Keratinocyte (primary cell): ENCODE measurements at regions not wholly inside any gene's neighbourhood (a gene's known extent, or its start where the extent isn't known, plus 50 kb on each side); places are given as distances from the start of the nearest gene placed in this dataset.
"Not testable (repeated sequence)": the region's sequence is repeated elsewhere in the genome, so short reads cannot be mapped to it uniquely, and the experiment has no call there.

ENCODE experiments used
- DNase-seq: peaks from one replicate; pipeline ENCODE4 v3.0.0-alpha.2; 2011; ENCODE audit warnings: low read depth, missing footprints, low spot score
- FAIRE-seq: peaks from 2 replicates; lab custom pipeline; 2011; peaks lifted over from hg19 to GRCh38; lab: Jason Lieb, UNC
- H2AFZ ChIP-seq: 2 replicates; pipeline ENCODE4 v1.6.0; 2012; ENCODE audit warnings: low read length, control low read depth, inconsistent platforms; ENCODE audit not compliant: control insufficient read depth
- H3K27ac ChIP-seq: 2 replicates; pipeline ENCODE4 v1.5.1; 2011; ENCODE audit warnings: low read length; ENCODE audit not compliant: control insufficient read depth, insufficient read depth
- H3K27me3 ChIP-seq: 3 replicates; pipeline ENCODE4 v1.6.0; 2011; ENCODE audit warnings: low read length; ENCODE audit not compliant: control insufficient read depth, insufficient read depth; ENCODE audit errors: extremely low read depth
- H3K36me3 ChIP-seq, 2 experiments: 2 replicates in 1 of 2; 3 replicates in 1 of 2; pipeline ENCODE4 v1.5.1; 2011; ENCODE audit warnings: low read length in 2 of 2, mild to moderate bottlenecking in 1 of 2; ENCODE audit not compliant: control insufficient read depth in 2 of 2, insufficient read depth in 2 of 2; ENCODE audit errors: extremely low read depth in 1 of 2
- H3K4me1 ChIP-seq: 3 replicates; pipeline ENCODE4 v1.5.1; 2011; ENCODE audit warnings: low read length; ENCODE audit not compliant: control insufficient read depth, insufficient read depth; ENCODE audit errors: extremely low read depth
- H3K4me2 ChIP-seq: 3 replicates; pipeline ENCODE4 v1.6.0; 2011; ENCODE audit warnings: low read depth, low read length; ENCODE audit not compliant: control insufficient read depth, insufficient read depth; ENCODE audit errors: extremely low read depth
- H3K4me3 ChIP-seq, 3 experiments: fragments of 200-600 bp in 1 of 3; sonication (generic) in 1 of 3; 2 replicates in 2 of 3; 3 replicates in 1 of 3; pipeline ENCODE4 v1.5.1; 2011 to 2016; ENCODE audit warnings: low read length in 3 of 3, mild to moderate bottlenecking in 3 of 3, control low read depth in 2 of 3, inconsistent platforms in 1 of 3, low read depth in 1 of 3, mixed read lengths in 1 of 3, mixed run types in 1 of 3, moderate library complexity in 1 of 3; ENCODE audit not compliant: control insufficient read depth in 2 of 3, insufficient read depth in 2 of 3; ENCODE audit errors: extremely low read depth in 1 of 3
- H3K79me2 ChIP-seq: 2 replicates; pipeline ENCODE4 v1.6.0; 2012; ENCODE audit warnings: low read length; ENCODE audit not compliant: control insufficient read depth, insufficient read depth
- H3K9ac ChIP-seq: 3 replicates; pipeline ENCODE4 v1.6.0; 2011; ENCODE audit warnings: low read length; ENCODE audit not compliant: control insufficient read depth, insufficient read depth; ENCODE audit errors: extremely low read depth
- H3K9me1 ChIP-seq: 3 replicates; pipeline ENCODE4 v1.6.0; 2011; ENCODE audit warnings: low read length; ENCODE audit not compliant: control insufficient read depth, insufficient read depth; ENCODE audit errors: extremely low read depth
- H3K9me3 ChIP-seq: 2 replicates; pipeline ENCODE4 v1.5.1; 2012; ENCODE audit warnings: low read depth, low read length; ENCODE audit not compliant: control insufficient read depth
- H4K20me1 ChIP-seq: 3 replicates; pipeline ENCODE4 v1.6.0; 2011; ENCODE audit warnings: low read length; ENCODE audit not compliant: control insufficient read depth, insufficient read depth; ENCODE audit errors: extremely low read depth
- CTCF ChIP-seq, 3 experiments: IDR thresholded peaks in 1 of 3; conservative IDR thresholded peaks in 1 of 3; optimal IDR thresholded peaks in 1 of 3; 2 replicates in 2 of 3; 3 replicates in 1 of 3; pipeline versions ENCODE3 to v1.5.1; 2011; ENCODE audit warnings: low read length in 3 of 3, mild to moderate bottlenecking in 3 of 3, moderate library complexity in 2 of 3, control low read depth in 1 of 3, inconsistent platforms in 1 of 3; ENCODE audit not compliant: insufficient read depth in 2 of 3; ENCODE audit errors: extremely low read depth in 1 of 3
- EZH2 ChIP-seq: IDR thresholded peaks from one replicate; pipeline ENCODE4 v1.6.1; 2012; ENCODE audit warnings: inconsistent platforms, mild to moderate bottlenecking, low read length, moderate library complexity
- dilution Hi-C: fragments of 300-500 bp; cut with MboI; formaldehyde crosslinking; loops from one replicate; pipeline ENCODE4 v1.7.0; 2020; ENCODE audit warnings: low sequenced_read_pairs; ENCODE audit not compliant: extremely low pct_ligation_motif_present

- Histone ChIP-seq H3K4me2 (no peak overlapping the region), H3K9ac (no peak overlapping the region), H3K4me3 (no peak overlapping the region), H3K79me2 (no peaks in the 10 kb centered on the region), H3K9me3 (no peaks in the 10 kb centered on the region), H3K27me3 (no peaks in the 10 kb centered on the region), H3K4me1 (no peaks in the 10 kb centered on the region), H3K9me1 (no peaks in the 10 kb centered on the region), H3K36me3 (no peaks in the 10 kb centered on the region), H4K20me1 (no peaks in the 10 kb centered on the region), H2AFZ (no peak overlapping the region), H3K27ac (no peak overlapping the region)
- FAIRE-seq (no peak), DNase-seq (no peak)
- TF ChIP-seq CTCF (optimal IDR thresholded peaks at IDR 0.05 in 1 of 3, IDR thresholded peaks at IDR 0.05 in 1 of 3, conservative IDR thresholded peaks at IDR 0.05 in 1 of 3; ENCODE audit: extremely low read depth in 1 of 3, insufficient read depth in 2 of 3, low read length in 3 of 3) (no peak), EZH2 (no peak)
- dilution Hi-C loops, result no loop called here
Observed at GRCh38 chr1:238439511-238439910, 548.8 kb upstream of the ZP4 start.

- TF ChIP-seq CTCF (optimal IDR thresholded peaks at IDR 0.05 in 1 of 3, IDR thresholded peaks at IDR 0.05 in 1 of 3, conservative IDR thresholded peaks at IDR 0.05 in 1 of 3; ENCODE audit: extremely low read depth in 1 of 3, insufficient read depth in 2 of 3, low read length in 3 of 3) (no peak), EZH2 (no peak)
- H3K27ac ChIP-seq, result no peak overlapping the region
- FAIRE-seq, result no peak
Observed at GRCh38 chr1:238438311-238439270, 547.9 kb upstream of the ZP4 start.

GRCh38 chr1:238429703-238430102 lies 539.0 kb upstream of the ZP4 start:
- not testable (repeated sequence) for DNase-seq, H4K20me1 ChIP-seq, H3K79me2 ChIP-seq

More at GRCh38 chr1:238438311-238439270, 547.9 kb upstream of the ZP4 start:
- Histone ChIP-seq H3K4me2 (no peak overlapping the region), H3K9me1 (no peaks in the 10 kb centered on the region), H3K27me3 (no peaks in the 10 kb centered on the region), H2AFZ (no peak overlapping the region), H4K20me1 (no peaks in the 10 kb centered on the region), H3K4me3 (no peak overlapping the region), H3K9ac (no peak overlapping the region), H3K4me1 (no peaks in the 10 kb centered on the region), H3K9me3 (no peaks in the 10 kb centered on the region), H3K79me2 (no peaks in the 10 kb centered on the region), H3K36me3 (no peaks in the 10 kb centered on the region)
- dilution Hi-C loops, result no loop called here
- DNase-seq, result no peak

More at GRCh38 chr1:238429703-238430102, 539.0 kb upstream of the ZP4 start:
- H3K36me3 ChIP-seq, H3K9me3 ChIP-seq, H3K4me1 ChIP-seq, H3K4me2 ChIP-seq, dilution Hi-C loops, H3K9ac ChIP-seq, H3K9me1 ChIP-seq, H3K27me3 ChIP-seq, FAIRE-seq, H3K27ac ChIP-seq, H2AFZ ChIP-seq, H3K4me3 ChIP-seq: not testable (repeated sequence)
